A549 (cell line): ENCODE measurements at regions not wholly inside any gene's neighbourhood (a gene's known extent, or its start where the extent isn't known, plus 50 kb on each side); places are given as distances from the start of the nearest gene placed in this dataset.
"Not testable (repeated sequence)": the region's sequence is repeated elsewhere in the genome, so short reads cannot be mapped to it uniquely, and the experiment has no call there.

Experiments used
- ATAC-seq, 2 experiments: fragments of 200-7000 bp in 1 of 2; fragments of >200 bp in 1 of 2; cut with Nextera tagmentation in 1 of 2; cut with Tn5 transposase in 1 of 2; 3 replicates each; pipeline versions ENCODE4 v1.8.0 to v1.9.1; 2018 to 2020; ENCODE audit warnings: mild to moderate bottlenecking in 1 of 2, moderate library complexity in 1 of 2
- CTCF ChIA-PET: fragments of 300-600 bp; sonication (Branson Sonifier 250); formaldehyde crosslinking; extraction: SDS; loops from one replicate; lab custom pipeline; 2021; ENCODE audit warnings: antibody characterized with exemption, inconsistent platforms; lab: Yijun Ruan, JAX
- POLR2A ChIA-PET: fragments of 350-600 bp; formaldehyde crosslinking; extraction: SDS; loops from one replicate; lab custom pipeline; 2021; ENCODE audit warnings: antibody characterized with exemption, inconsistent platforms; lab: Yijun Ruan, JAX
- DNase-seq, 2 experiments: peaks; one replicate each; pipeline versions ENCODE4 v3.0.0 to v3.0.0-alpha.2; 2011 to 2016; ENCODE audit warnings: low read depth in 1 of 2, low spot score in 1 of 2
- FAIRE-seq: peaks from 2 replicates; lab custom pipeline; 2011; peaks lifted over from hg19 to GRCh38; lab: Jason Lieb, UNC
- H3K27ac ChIP-seq, 2 experiments: fragments of >200 bp; sonication (Bioruptor Twin); formaldehyde crosslinking; 3 replicates each; pipeline ENCODE4 v1.5.1; 2016 to 2017
- H3K4me1 ChIP-seq: fragments of >200 bp; sonication (Bioruptor Twin); formaldehyde crosslinking; 3 replicates; pipeline ENCODE4 v1.6.1; 2016
- H3K4me2 ChIP-seq: fragments of >200 bp; sonication (Bioruptor Twin); formaldehyde crosslinking; 3 replicates; pipeline ENCODE4 v1.6.1; 2016
- H3K4me3 ChIP-seq: fragments of >200 bp; sonication (Bioruptor Twin); formaldehyde crosslinking; 3 replicates; pipeline ENCODE4 v1.5.1; 2016
- H3K9me3 ChIP-seq: fragments of >200 bp; sonication (Bioruptor Twin); formaldehyde crosslinking; 3 replicates; pipeline ENCODE4 v1.6.1; 2016
- ATOH8 ChIP-seq: fragments of 250-450 bp; sonication (Bioruptor Pico); IDR thresholded peaks from 2 replicates; pipeline ENCODE4 v1.5.0; 2020; ENCODE audit warnings: low read depth, mild to moderate bottlenecking, moderate library complexity
- BHLHE40 ChIP-seq: IDR thresholded peaks from 2 replicates; pipeline ENCODE4 v1.6.1; 2012; ENCODE audit warnings: low read depth, low read length, inconsistent platforms
- CBX2 ChIP-seq: fragments of 200-600 bp; sonication (generic); IDR thresholded peaks from 2 replicates; pipeline ENCODE4 v1.6.1; 2016; ENCODE audit warnings: low read depth, mild to moderate bottlenecking, borderline replicate concordance
- CTCF ChIP-seq: fragments of >200 bp; sonication (Bioruptor Twin); formaldehyde crosslinking; IDR thresholded peaks from 3 replicates; pipeline ENCODE4 v1.5.1; 2016
- EHF ChIP-seq: fragments of 250-450 bp; sonication (Bioruptor Pico); IDR thresholded peaks from 2 replicates; pipeline ENCODE4 v1.5.0; 2020; ENCODE audit warnings: mild to moderate bottlenecking
- FOSL2 ChIP-seq, 2 experiments: fragments of 450-650 bp in 1 of 2; fragments of >200 bp in 1 of 2; sonication (Bioruptor Twin) in 1 of 2; formaldehyde crosslinking; IDR thresholded peaks; 2 replicates each; pipeline versions ENCODE4 v1.5.0 to v1.6.1; 2016 to 2020; ENCODE audit warnings: mild to moderate bottlenecking in 1 of 2, moderate library complexity in 1 of 2
- FOXS1 ChIP-seq: fragments of 250-450 bp; sonication (Bioruptor Pico); IDR thresholded peaks from 2 replicates; pipeline ENCODE4 v1.5.0; 2020; ENCODE audit warnings: mild to moderate bottlenecking, moderate library complexity
- HES2 ChIP-seq: fragments of >200 bp; sonication (Bioruptor Twin); formaldehyde crosslinking; IDR thresholded peaks from 2 replicates; pipeline ENCODE4 v1.6.1; 2016
- HEYL ChIP-seq: fragments of 250-450 bp; sonication (Bioruptor Pico); IDR thresholded peaks from 2 replicates; pipeline ENCODE4 v1.8.0; 2021; ENCODE audit warnings: mild to moderate bottlenecking, moderate library complexity
- HOXA7 ChIP-seq: fragments of 250-450 bp; sonication (Bioruptor Pico); IDR thresholded peaks from 2 replicates; pipeline ENCODE4 v1.5.0; 2020; ENCODE audit warnings: mild to moderate bottlenecking, moderate library complexity
- HOXB5 ChIP-seq: fragments of 250-450 bp; sonication (Bioruptor Pico); IDR thresholded peaks from 2 replicates; pipeline ENCODE4 v1.5.0; 2020; ENCODE audit warnings: mild to moderate bottlenecking, moderate library complexity
- KDM5A ChIP-seq: fragments of 200-600 bp; sonication (generic); IDR thresholded peaks from 2 replicates; pipeline ENCODE4 v1.6.1; 2016; ENCODE audit warnings: antibody characterized with exemption, mild to moderate bottlenecking
- MAFK ChIP-seq: fragments of 450-650 bp; IDR thresholded peaks from 2 replicates; pipeline ENCODE4 v1.6.1; 2014; ENCODE audit not compliant: partially characterized antibody
- MAX ChIP-seq: IDR thresholded peaks from 2 replicates; pipeline ENCODE4 v1.6.1; 2012
- MAZ ChIP-seq: fragments of 150-350 bp; IDR thresholded peaks from 2 replicates; pipeline ENCODE4 v1.6.1; 2014; ENCODE audit warnings: antibody characterized with exemption, low read depth, low read length, borderline replicate concordance
- NFE2L2 ChIP-seq: fragments of 150-350 bp; conservative IDR thresholded peaks from 2 replicates; pipeline ENCODE4 v1.6.1; 2014; ENCODE audit warnings: low read length
- NPAS2 ChIP-seq: fragments of 250-450 bp; sonication (Bioruptor Pico); IDR thresholded peaks from 2 replicates; pipeline ENCODE4 v1.8.0; 2022; ENCODE audit warnings: mild to moderate bottlenecking, moderate library complexity, borderline replicate concordance
- NR3C1 ChIP-seq: fragments of >200 bp; sonication (Bioruptor Twin); formaldehyde crosslinking; IDR thresholded peaks from 3 replicates; pipeline ENCODE4 v1.6.1; 2017
- POLR2A ChIP-seq: IDR thresholded peaks from 2 replicates; pipeline ENCODE4 v1.6.1; 2012; ENCODE audit warnings: mild to moderate bottlenecking, low read length
- POLR2AphosphoS2 ChIP-seq: conservative IDR thresholded peaks from 2 replicates; pipeline ENCODE4 v1.6.1; 2012; ENCODE audit warnings: low read length, improper control_type of control experiment, inconsistent platforms
- RAD21 ChIP-seq, 2 experiments: fragments of >200 bp in 1 of 2; sonication (Bioruptor Twin) in 1 of 2; formaldehyde crosslinking in 1 of 2; IDR thresholded peaks in 1 of 2; conservative IDR thresholded peaks in 1 of 2; 2 replicates in 1 of 2; 3 replicates in 1 of 2; pipeline ENCODE4 v1.6.1; 2012 to 2018; ENCODE audit warnings: inconsistent platforms in 1 of 2
- RFX5 ChIP-seq: fragments of 450-650 bp; IDR thresholded peaks from 2 replicates; pipeline ENCODE4 v1.7.1; 2014; ENCODE audit warnings: antibody characterized with exemption, mild to moderate bottlenecking, moderate library complexity
- SREBF2 ChIP-seq: fragments of 450-650 bp; IDR thresholded peaks from 2 replicates; pipeline ENCODE4 v1.6.1; 2014; ENCODE audit warnings: mild to moderate bottlenecking, moderate library complexity
- USF2 ChIP-seq: fragments of 450-650 bp; IDR thresholded peaks from 2 replicates; pipeline ENCODE4 v1.6.1; 2014; ENCODE audit warnings: antibody characterized with exemption
- ZFP36 ChIP-seq: fragments of 450-650 bp; IDR thresholded peaks from 2 replicates; pipeline ENCODE4 v1.6.1; 2014; ENCODE audit warnings: borderline replicate concordance; ENCODE audit not compliant: partially characterized antibody
- WGBS: methylation state at CpG from one replicate; pipeline ENCODE4 v1.1.6; 2017; ENCODE audit errors: missing lambda C conversion rate; 5-methylcytosine and 5-hydroxymethylcytosine counted together

- WGBS, result 71% methylated on average over 9 of the region's 9 CpGs
- ChIA-PET CTCF (no interaction called here), POLR2A (no interaction called here)
- DNase-seq, result no peak
- no peak for ATAC-seq
- TF ChIP-seq FOSL2 (IDR thresholded peaks at IDR 0.05) (no peak), FOSL2 (CRISPR knock-in tag; IDR thresholded peaks at IDR 0.05) (no peak), NPAS2 (CRISPR knock-in tag) (no peak), MAZ (no peak), CBX2 (no peak), USF2 (no peak), BHLHE40 (no peak), CTCF (no peak), POLR2AphosphoS2 (no peak), FOXS1 (CRISPR knock-in tag) (no peak), NR3C1 (no peak), RAD21 (conservative IDR thresholded peaks at IDR 0.05 in 1 of 2, IDR thresholded peaks at IDR 0.05 in 1 of 2) (no peak), HEYL (CRISPR knock-in tag) (no peak), MAFK (no peak), HOXA7 (CRISPR knock-in tag) (no peak), HOXB5 (CRISPR knock-in tag) (no peak)
- no peaks in the 10 kb centered on the region for H3K9me3 ChIP-seq
- peaks cover 11% of the 10 kb centered on the region for H3K4me1 ChIP-seq
- no peak overlapping the region for H3K4me3 ChIP-seq
- no peak for FAIRE-seq
- no peak overlapping the region for H3K27ac ChIP-seq
- no peak overlapping the region for H3K4me2 ChIP-seq
These were observed 184.6 kb downstream of the AEBP2 start for GRCh38 chr12:19623751-19624399.

- Histone ChIP-seq H3K4me3 (no peak overlapping the region), H3K4me1 (peaks cover 11% of the 10 kb centered on the region), H3K9me3 (no peaks in the 10 kb centered on the region), H3K27ac (no peak overlapping the region), H3K4me2 (no peak overlapping the region)
- ATAC-seq (no peak), DNase-seq (no peak), FAIRE-seq (no peak)
- no peak for TF ChIP-seq POLR2A
- TF ChIP-seq MAFK, result peak; percentile 73
- ChIA-PET POLR2A (no interaction called here), CTCF (no interaction called here)
- 90% methylated on average over 6 of the region's 6 CpGs for WGBS
These were observed 185.2 kb downstream of the AEBP2 start for GRCh38 chr12:19624491-19624890.

GRCh38 chr12:19625551-19625950 is 186.3 kb downstream of the AEBP2 start:
- POLR2A ChIA-PET, DNase-seq, FAIRE-seq, H3K4me1 ChIP-seq, H3K27ac ChIP-seq, H3K4me3 ChIP-seq, ATAC-seq, H3K4me2 ChIP-seq, H3K9me3 ChIP-seq, CTCF ChIA-PET: not testable (repeated sequence)
- 63% methylated on average over 4 of the region's 4 CpGs for WGBS

- CTCF ChIA-PET, result no interaction called here
- POLR2A ChIA-PET, result no interaction called here
- Histone ChIP-seq H3K9me3 (no peaks in the 10 kb centered on the region), H3K4me3 (no peak overlapping the region), H3K4me1 (no peaks in the 10 kb centered on the region), H3K27ac (no peak overlapping the region), H3K4me2 (no peak overlapping the region)
- 86% methylated on average over 2 of the region's 2 CpGs for WGBS
- TF ChIP-seq FOSL2 (IDR thresholded peaks at IDR 0.05) (no peak), FOSL2 (CRISPR knock-in tag; IDR thresholded peaks at IDR 0.05) (no peak), ZFP36 (no peak), NFE2L2 (no peak), USF2 (no peak), ATOH8 (no peak), MAZ (no peak), CBX2 (no peak), RFX5 (no peak), SREBF2 (no peak), BHLHE40 (no peak), HES2 (no peak), EHF (no peak), MAX (no peak), RAD21 (conservative IDR thresholded peaks at IDR 0.05 in 1 of 2, IDR thresholded peaks at IDR 0.05 in 1 of 2) (no peak), POLR2AphosphoS2 (no peak), KDM5A (no peak)
- FAIRE-seq, result no peak
- no peak for ATAC-seq
- DNase-seq, result no peak
These were observed 188.4 kb downstream of the AEBP2 start for GRCh38 chr12:19627719-19628118.
